DND-41 (cell line): ENCODE measurements at regions not wholly inside any gene's neighbourhood (a gene's known extent, or its start where the extent isn't known, plus 50 kb on each side); places are given as distances from the start of the nearest gene placed in this dataset.

Experiments used
- CTCF ChIP-seq: IDR thresholded peaks from 2 replicates; pipeline ENCODE4 v1.5.1; 2012; ENCODE audit warnings: borderline replicate concordance, low read length, moderate library complexity, mild to moderate bottlenecking; ENCODE audit not compliant: poor library complexity, severe bottlenecking; ENCODE audit errors: extremely low read depth
- EZH2 ChIP-seq: IDR thresholded peaks from 3 replicates; pipeline ENCODE4 v1.6.1; 2012; ENCODE audit warnings: borderline replicate concordance, low read depth, mild to moderate bottlenecking, moderate library complexity, low read length, inconsistent platforms; ENCODE audit not compliant: severe bottlenecking

DNA sequence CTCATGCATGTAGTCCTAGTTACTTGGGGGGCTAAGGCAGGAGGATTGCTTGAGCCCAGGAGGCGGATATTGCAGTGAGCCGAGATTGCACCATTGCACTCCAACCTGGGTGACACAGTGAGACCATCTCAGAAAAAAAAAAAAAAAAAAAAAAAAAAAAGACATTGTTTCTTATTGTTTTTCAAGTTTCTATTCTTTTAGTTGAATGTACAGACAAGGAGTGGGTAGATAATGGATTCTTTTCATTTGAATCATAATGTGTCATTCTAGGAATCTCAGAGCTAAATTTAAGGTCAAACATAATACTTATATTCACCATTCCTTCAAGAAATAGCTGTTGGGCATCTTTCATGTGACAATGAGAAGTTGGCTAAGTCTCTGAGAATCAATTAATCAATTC is 157.0 kb upstream of the C21orf91 start:
- no peak for TF ChIP-seq CTCF
- no peak for TF ChIP-seq EZH2
